Endothelial cell of umbilical vein (primary cell): ENCODE measurements at regions not wholly inside any gene's neighbourhood (a gene's known extent, or its start where the extent isn't known, plus 50 kb on each side); places are given as distances from the start of the nearest gene placed in this dataset.

ENCODE experiments used
- BruUV-seq: library from RNA; stranded (reverse); fragments of 400-500 nt; replicated peaks from 2 replicates; lab custom pipeline; 2021; lab: Mats Ljungman, UMichigan
- CTCF ChIA-PET: fragments of 300-600, 350-600 bp; sonication (Branson Sonifier 250); formaldehyde crosslinking; loops from one replicate; lab custom pipeline; 2021; ENCODE audit warnings: antibody characterized with exemption, inconsistent platforms; lab: Charles Lee
- POLR2A ChIA-PET: fragments of 300-600, 350-600 bp; sonication (Branson Sonifier 250); formaldehyde crosslinking; loops from one replicate; lab custom pipeline; 2021; ENCODE audit warnings: antibody characterized with exemption, inconsistent platforms; lab: Charles Lee
- DNase-seq: peaks from one replicate; pipeline ENCODE4 v3.0.0-alpha.2; 2011; ENCODE audit warnings: low read depth, low spot score
- FAIRE-seq: peaks from 2 replicates; lab custom pipeline; 2011; peaks lifted over from hg19 to GRCh38; lab: Jason Lieb, UNC
- H2AFZ ChIP-seq: 2 replicates; pipeline ENCODE4 v1.6.0; 2012; ENCODE audit warnings: low read depth, low read length, control low read depth, inconsistent platforms
- H3K27ac ChIP-seq: 2 replicates; pipeline ENCODE4 v1.5.1; 2011; ENCODE audit warnings: low read depth, mild to moderate bottlenecking, control low read depth, low read length, moderate library complexity; ENCODE audit not compliant: insufficient read depth
- H3K27me3 ChIP-seq, 2 experiments: 2 replicates each; pipeline versions ENCODE4 v1.6.0 to v1.6.1; 2011; ENCODE audit warnings: low read length in 2 of 2, mixed read lengths in 1 of 2; ENCODE audit not compliant: control insufficient read depth in 2 of 2, insufficient read depth in 2 of 2
- H3K36me3 ChIP-seq, 2 experiments: 2 replicates in 1 of 2; 3 replicates in 1 of 2; pipeline ENCODE4 v1.5.1; 2011; ENCODE audit warnings: low read length in 2 of 2, mild to moderate bottlenecking in 1 of 2, moderate library complexity in 1 of 2; ENCODE audit not compliant: control insufficient read depth in 2 of 2, insufficient read depth in 2 of 2; ENCODE audit errors: extremely low read depth in 1 of 2
- H3K4me1 ChIP-seq: 3 replicates; pipeline ENCODE4 v1.5.1; 2011; ENCODE audit warnings: mild to moderate bottlenecking, low read length; ENCODE audit not compliant: control insufficient read depth, insufficient read depth; ENCODE audit errors: extremely low read depth
- H3K4me2 ChIP-seq: 2 replicates; pipeline ENCODE4 v1.6.1; 2011; ENCODE audit warnings: low read length, control low read depth, mixed read lengths; ENCODE audit not compliant: insufficient read depth
- H3K4me3 ChIP-seq, 3 experiments: fragments of 200-600 bp in 1 of 3; sonication (generic), shearing (Covaris generic) in 1 of 3; replicated peaks in 1 of 3; 2 replicates each; pipeline ENCODE4 v1.5.1; 2011 to 2016; ENCODE audit warnings: control low read depth in 3 of 3, low read length in 3 of 3, mild to moderate bottlenecking in 2 of 3, inconsistent platforms in 1 of 3, low read depth in 1 of 3, moderate library complexity in 1 of 3; ENCODE audit not compliant: insufficient read depth in 1 of 3
- H3K79me2 ChIP-seq: 2 replicates; pipeline ENCODE4 v1.6.0; 2012; ENCODE audit warnings: low read length, inconsistent platforms; ENCODE audit not compliant: control insufficient read depth, insufficient read depth
- H3K9ac ChIP-seq: replicated peaks from 2 replicates; pipeline ENCODE3; 2011; ENCODE audit warnings: low read length, control low read depth; ENCODE audit not compliant: insufficient read depth; ENCODE audit errors: extremely low read depth
- H3K9me1 ChIP-seq: replicated peaks from 3 replicates; pipeline ENCODE4 v1.6.0; 2011; ENCODE audit warnings: mild to moderate bottlenecking, low read length; ENCODE audit not compliant: control insufficient read depth, insufficient read depth; ENCODE audit errors: extremely low read depth
- H3K9me3 ChIP-seq: replicated peaks from 2 replicates; pipeline ENCODE4 v1.5.1; 2012; ENCODE audit warnings: low read length, inconsistent platforms; ENCODE audit not compliant: control insufficient read depth, insufficient read depth
- H4K20me1 ChIP-seq: replicated peaks from 2 replicates; pipeline ENCODE3; 2011; ENCODE audit warnings: mild to moderate bottlenecking, low read length; ENCODE audit not compliant: control insufficient read depth, insufficient read depth; ENCODE audit errors: extremely low read depth
- CTCF ChIP-seq, 2 donors: IDR thresholded peaks; 1 replicate in 1 of 2; 2 replicates in 1 of 2; pipeline ENCODE4 v1.5.1; 2011; ENCODE audit warnings: low read length in 2 of 2, mild to moderate bottlenecking in 2 of 2, moderate library complexity in 2 of 2, control low read depth in 1 of 2, inconsistent platforms in 1 of 2, low read depth in 1 of 2; ENCODE audit not compliant: insufficient read depth in 1 of 2; ENCODE audit errors: extremely low read depth in 1 of 2
- EZH2 ChIP-seq: IDR thresholded peaks from 2 replicates; pipeline ENCODE4 v1.6.1; 2012; ENCODE audit warnings: borderline replicate concordance, low read depth, mild to moderate bottlenecking, moderate library complexity, low read length, inconsistent platforms; ENCODE audit not compliant: severe bottlenecking
- FOS ChIP-seq: IDR thresholded peaks from 2 replicates; pipeline ENCODE4 v1.6.1; 2011; ENCODE audit warnings: mild to moderate bottlenecking, low read length, moderate library complexity, borderline replicate concordance; ENCODE audit not compliant: insufficient read depth
- GATA2 ChIP-seq: IDR thresholded peaks from 2 replicates; pipeline ENCODE4 v1.7.0; 2011; ENCODE audit warnings: low read depth, mild to moderate bottlenecking, moderate library complexity, mixed read lengths, low read length; ENCODE audit not compliant: insufficient read length, insufficient read depth
- JUN ChIP-seq: IDR thresholded peaks from 2 replicates; pipeline ENCODE4 v1.6.1; 2011; ENCODE audit warnings: borderline replicate concordance, low read depth; ENCODE audit not compliant: insufficient read length, insufficient read depth
- MAX ChIP-seq: IDR thresholded peaks from 2 replicates; pipeline ENCODE4 v1.6.1; 2011; ENCODE audit not compliant: insufficient read depth, insufficient read length
- MYC ChIP-seq: IDR thresholded peaks from one replicate; pipeline ENCODE4 v1.6.1; 2011; ENCODE audit warnings: mild to moderate bottlenecking, low read depth, low read length
- POLR2A ChIP-seq: IDR thresholded peaks from 2 replicates; pipeline ENCODE4 v1.6.1; 2012; ENCODE audit warnings: low read depth, mild to moderate bottlenecking, control low read depth, low read length
- POLR2AphosphoS5 ChIP-seq: IDR thresholded peaks from 2 replicates; pipeline ENCODE4 v1.6.1; 2012; ENCODE audit warnings: low read depth, mild to moderate bottlenecking, control low read depth, low read length, moderate library complexity; ENCODE audit not compliant: insufficient read depth
- dilution Hi-C: fragments of 300-500 bp; cut with MboI; formaldehyde crosslinking; loops from one replicate; pipeline ENCODE4 v1.15.0; 2019; ENCODE audit warnings: low sequenced_read_pairs; ENCODE audit not compliant: extremely low pct_ligation_motif_present
- intact Hi-C: fragments of 100-400 bp; cut with micrococcal nuclease; formaldehyde crosslinking; loops from one replicate; pipeline ENCODE4 v1.10.0; 2022

- TF ChIP-seq GATA2 (no peak), EZH2 (no peak), JUN (no peak), MAX (no peak), CTCF (IDR thresholded peaks at IDR 0.05; ENCODE audit: extremely low read depth in 1 of 2, insufficient read depth in 1 of 2, low read depth in 1 of 2, low read length in 2 of 2) (no peak), POLR2A (no peak), MYC (no peak), POLR2AphosphoS5 (no peak), FOS (no peak)
- H4K20me1 ChIP-seq, result no peaks in the 10 kb centered on the region
- intact Hi-C loops, result no loop called here
- no peak overlapping the region for H2AFZ ChIP-seq
- H3K4me3 ChIP-seq, result no peak overlapping the region
- no peak overlapping the region for H3K4me2 ChIP-seq
- DNase-seq (no peak), FAIRE-seq (no peak)
- BruUV-seq, result no TSS peak
- dilution Hi-C loops, result no loop called here
- no peaks in the 10 kb centered on the region for H3K36me3 ChIP-seq
- no peak overlapping the region for H3K27ac ChIP-seq
- no peaks in the 10 kb centered on the region for H3K79me2 ChIP-seq
- H3K9ac ChIP-seq, result no peak overlapping the region
- no peaks in the 10 kb centered on the region for H3K4me1 ChIP-seq
- CTCF ChIA-PET, result interaction anchor here (1.2 kb wide), 1 partner anchor 20 kb away, joined by 3 read pairs; no protein-coding TSS in a partner anchor
- H3K9me3 ChIP-seq, result no peaks in the 10 kb centered on the region
- no peaks in the 10 kb centered on the region for H3K9me1 ChIP-seq
- POLR2A ChIA-PET, result no interaction called here
- peaks cover under 1 to 3% of the 10 kb centered on the region in 2 experiments for H3K27me3 ChIP-seq
These were observed 151.7 kb downstream of the RPAP3 start for GRCh38 chr12:47554046-47554653.
